GM18517 (cell line): ENCODE measurements at regions not wholly inside any gene's neighbourhood (a gene's known extent, or its start where the extent isn't known, plus 50 kb on each side); places are given as distances from the start of the nearest gene placed in this dataset.

Source experiments
- ATAC-seq: cut with Tn5 transposase; IDR thresholded peaks from one replicate; pipeline ENCODE4 v1.9.1; 2021; ENCODE audit warnings: mild to moderate bottlenecking, moderate library complexity; ENCODE audit not compliant: unreplicated experiment

DNA sequence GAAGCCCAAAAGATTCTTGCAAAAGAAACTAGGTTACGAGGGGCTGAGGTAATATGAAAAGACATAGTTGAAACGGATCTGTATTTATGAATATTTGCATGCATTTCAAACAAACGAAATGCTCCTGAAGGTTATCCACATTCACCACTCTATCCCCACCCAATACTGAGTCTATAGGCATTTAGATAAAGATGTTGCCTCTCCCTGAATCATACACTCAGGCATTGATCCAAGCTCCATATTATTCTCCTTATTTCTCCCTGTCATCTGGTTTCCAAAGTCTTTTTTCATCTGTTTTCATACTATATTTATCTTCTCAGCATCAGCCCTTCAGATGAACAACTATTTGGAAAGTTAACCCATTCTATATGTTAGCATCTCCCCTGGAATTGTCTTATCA, 492.5 kb upstream of the TGFBR2 start:
- no peak for ATAC-seq

DNA sequence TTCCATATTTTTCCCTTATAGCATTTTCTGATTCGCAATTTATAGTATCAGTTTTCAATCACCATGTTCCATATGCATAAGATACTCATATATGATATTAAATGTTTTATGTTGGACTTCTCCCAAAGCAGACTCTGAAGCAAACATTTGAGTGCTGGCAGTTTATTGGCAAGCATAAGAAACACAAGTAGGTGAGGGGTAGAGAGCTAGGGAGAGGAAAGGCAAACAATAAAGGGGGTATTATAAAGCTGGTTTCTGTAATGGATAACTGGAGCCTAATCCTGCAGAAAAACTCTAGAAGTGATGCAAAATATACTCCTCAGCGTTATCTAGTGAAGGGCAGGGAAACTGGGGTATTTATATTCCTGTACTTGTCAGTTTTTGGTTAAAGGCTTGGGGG, 491.5 kb upstream of the TGFBR2 start:
- no peak for ATAC-seq

GRCh38 chr3:30122359-30122758, 484.0 kb upstream of the TGFBR2 start:
- no peak for ATAC-seq

GRCh38 chr3:30123224-30123623, 483.2 kb upstream of the TGFBR2 start:
- ATAC-seq = no peak

- ATAC-seq = no peak
Measured at GRCh38 chr3:30123755-30124154, 482.6 kb upstream of the TGFBR2 start.

DNA sequence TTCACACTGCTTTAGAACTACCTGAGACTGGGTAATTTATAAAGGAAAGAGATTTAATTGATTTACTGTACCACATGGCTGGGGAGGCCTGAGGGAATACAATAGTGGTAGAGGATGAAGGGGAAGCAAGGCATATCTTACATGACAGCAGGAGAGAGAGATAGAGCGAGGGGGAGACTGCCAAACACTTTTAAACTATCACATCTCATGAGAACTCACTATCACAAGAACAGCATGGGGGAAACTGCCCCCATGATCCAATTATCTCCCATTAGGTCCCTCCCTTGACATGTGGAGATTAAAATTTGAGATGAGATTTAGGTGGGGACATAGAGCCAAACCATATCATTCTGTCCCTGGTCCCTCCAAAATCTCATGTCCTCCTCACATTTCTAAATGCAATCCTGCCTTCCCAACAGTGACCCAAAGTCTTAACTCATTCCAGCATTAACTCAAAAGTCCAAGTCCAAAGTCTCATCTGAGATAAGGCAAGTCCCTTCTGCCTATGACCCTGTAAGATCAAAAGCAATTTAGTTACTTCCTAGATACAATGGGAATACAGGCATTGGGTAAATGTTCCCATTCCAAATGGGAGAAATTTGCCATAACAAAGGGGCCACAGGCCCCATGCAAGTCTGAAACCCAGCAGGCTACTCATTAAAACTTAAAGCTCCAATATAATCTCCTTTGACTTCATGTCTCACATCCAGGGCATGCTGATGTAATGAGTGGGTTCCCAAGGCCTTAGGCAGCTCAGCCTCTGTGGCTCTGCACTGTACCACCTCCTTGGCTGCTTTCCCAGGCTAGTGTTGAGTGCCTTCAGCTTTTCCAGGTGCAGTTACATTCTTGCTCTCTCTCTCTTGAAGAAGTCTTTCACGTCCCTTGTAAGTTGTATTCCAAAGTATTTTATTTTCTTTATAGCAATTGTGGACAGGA, 481.7 kb upstream of the TGFBR2 start:
- ATAC-seq = no peak

DNA sequence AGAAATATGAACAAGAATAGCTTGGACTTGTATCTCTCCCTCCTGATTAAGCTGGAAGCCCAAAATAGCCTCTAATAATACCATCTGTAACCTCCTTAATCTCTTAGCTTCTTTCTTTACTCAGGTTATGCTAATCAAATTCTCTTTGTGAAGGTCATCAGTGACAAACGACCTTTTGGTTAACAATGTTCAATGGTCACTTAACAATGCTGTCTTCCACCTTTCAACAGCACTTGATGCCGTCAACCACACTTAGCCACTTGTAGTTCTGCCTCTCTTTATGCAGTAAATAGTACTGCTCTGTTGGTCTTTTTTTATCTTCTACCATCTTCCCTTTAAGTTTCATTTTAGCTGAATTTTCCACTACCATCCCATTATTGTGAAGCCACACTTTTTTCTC, 476.6 kb upstream of the TGFBR2 start:
- ATAC-seq = no peak

DNA sequence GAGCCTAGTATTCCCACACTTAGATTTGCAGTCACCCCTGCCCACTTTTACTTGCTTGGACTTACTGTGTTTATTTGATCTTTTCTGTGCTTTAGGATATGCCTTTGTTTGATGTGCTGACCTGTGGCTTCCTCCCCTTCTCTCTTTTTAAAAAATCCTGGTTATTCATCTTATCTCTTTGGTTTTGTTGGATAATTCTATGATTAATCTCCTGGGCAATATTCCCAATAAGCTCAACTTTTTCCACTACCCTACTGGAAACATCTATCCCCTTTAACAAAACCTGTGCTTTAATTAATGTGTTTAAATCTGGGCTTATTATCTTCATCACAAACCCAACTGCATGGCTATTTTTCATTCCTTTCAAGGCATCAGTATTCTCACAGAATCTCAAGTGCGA, 476.0 kb upstream of the TGFBR2 start:
- ATAC-seq = no peak

DNA sequence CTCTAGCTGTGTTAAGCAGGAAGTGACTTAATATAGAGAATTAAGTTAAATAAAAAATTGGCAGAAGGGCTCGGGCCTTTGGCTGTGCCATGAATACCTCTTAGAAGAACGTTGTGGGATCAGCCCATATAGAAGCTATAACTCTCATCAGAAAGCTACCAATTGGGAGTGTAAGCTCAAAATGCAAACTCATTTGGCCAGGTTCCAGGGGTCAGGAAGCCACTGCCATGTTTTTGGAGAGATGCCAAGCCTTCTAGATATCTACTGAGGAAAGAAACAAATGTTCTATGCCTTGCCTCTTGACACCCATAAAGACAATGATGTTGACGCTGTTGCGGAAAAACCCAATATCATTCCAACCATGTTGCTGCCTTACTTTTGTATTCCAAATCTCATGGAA, 475.2 kb upstream of the TGFBR2 start:
- no peak for ATAC-seq

GRCh38 chr3:30135190-30135589, 471.2 kb upstream of the TGFBR2 start:
- no peak for ATAC-seq

GRCh38 chr3:30139283-30139682, 467.1 kb upstream of the TGFBR2 start:
- no peak for ATAC-seq

DNA sequence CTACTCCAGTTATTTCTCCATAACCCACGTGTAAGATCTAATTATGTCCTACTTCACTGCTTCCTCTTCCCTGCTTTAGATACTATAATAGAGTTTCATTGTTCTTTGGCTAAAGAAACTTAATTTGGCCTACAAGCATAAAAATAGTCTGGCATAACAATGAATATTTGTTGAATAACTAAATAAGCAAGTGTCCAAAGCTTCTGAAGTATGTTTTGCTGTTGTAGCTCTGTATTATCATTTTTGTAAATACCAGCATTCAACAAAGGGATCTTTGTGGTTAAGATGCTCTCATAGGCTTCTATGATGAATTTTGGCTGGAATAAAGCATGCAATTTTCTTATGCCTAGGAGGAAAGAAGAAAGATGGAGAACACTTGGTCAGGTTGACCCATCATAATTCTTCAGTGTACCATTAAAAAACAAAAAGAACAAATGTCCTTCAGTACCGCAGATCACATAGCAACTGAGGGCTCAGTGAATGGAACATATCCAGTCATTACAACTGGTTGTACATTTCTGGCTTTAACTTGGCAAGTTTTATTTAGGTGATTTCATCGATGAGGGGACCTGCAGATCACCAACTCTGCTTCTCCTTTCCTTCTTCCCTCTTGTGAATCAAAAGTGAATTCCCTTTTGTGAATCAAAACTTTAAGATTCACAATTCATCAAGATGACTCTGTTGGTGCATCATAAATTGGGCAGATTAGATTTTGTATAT, 465.9 kb upstream of the TGFBR2 start:
- ATAC-seq = no peak

GRCh38 chr3:30141178-30141581, 465.2 kb upstream of the TGFBR2 start:
- ATAC-seq = no peak

GRCh38 chr3:30141927-30142326, 464.5 kb upstream of the TGFBR2 start:
- ATAC-seq = no peak

DNA sequence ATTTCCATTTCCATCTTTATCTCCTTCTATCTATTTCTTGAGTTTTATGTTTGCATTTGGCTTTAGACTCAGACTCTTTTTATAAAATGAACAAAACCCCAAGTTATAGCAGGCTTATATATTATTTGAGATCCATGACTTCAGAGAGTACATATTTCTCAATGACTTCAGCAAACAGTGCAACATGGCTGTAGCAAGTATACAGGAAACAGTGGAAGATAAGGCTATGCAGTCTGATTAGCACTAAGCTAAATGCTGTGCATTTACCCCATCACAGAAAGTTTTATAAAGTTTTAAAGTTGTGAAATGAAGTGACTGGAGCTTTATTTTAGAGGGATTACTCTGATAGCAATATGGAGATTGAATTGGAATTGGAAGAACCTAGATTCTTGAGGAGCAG, 463.5 kb upstream of the TGFBR2 start:
- ATAC-seq = no peak

GRCh38 chr3:30145281-30145680, 461.1 kb upstream of the TGFBR2 start:
- ATAC-seq = no peak

DNA sequence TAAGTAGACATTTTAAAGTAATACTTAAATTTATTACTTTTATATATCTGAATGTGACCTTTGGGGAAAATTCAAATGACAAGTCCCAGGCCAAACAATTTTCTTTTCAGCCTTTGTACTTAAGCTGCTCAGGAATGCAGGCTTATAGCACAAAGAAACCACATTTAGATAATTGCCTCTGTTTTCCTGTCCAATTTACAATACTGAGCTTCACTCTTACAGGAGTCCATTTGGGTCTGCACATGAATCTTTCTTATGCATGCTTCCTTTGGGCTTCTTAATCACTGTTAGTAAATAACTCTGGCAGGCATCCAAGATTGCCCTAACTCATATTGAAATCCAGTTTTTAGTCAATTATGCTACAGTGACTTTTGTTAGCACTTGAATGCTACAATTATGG, 459.4 kb upstream of the TGFBR2 start:
- no peak for ATAC-seq

DNA sequence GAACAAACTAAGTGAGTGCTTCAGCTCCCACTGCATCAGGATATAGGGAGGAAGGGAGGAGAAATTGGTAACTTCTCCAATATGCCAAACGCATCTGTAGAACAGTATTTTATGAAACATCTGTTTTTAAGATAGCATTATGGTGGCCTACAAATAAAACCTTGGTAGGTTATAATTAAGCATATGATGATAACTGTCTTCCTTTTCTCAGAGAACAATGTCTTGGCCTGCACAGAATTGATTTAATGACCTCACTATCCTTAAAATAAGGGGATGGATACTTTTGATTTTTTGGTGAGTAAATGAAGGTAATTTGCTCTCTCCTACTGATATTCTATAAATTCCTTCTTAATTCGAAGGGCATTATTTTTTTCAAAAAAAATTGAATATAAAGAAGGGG, 451.5 kb upstream of the TGFBR2 start:
- ATAC-seq = no peak

DNA sequence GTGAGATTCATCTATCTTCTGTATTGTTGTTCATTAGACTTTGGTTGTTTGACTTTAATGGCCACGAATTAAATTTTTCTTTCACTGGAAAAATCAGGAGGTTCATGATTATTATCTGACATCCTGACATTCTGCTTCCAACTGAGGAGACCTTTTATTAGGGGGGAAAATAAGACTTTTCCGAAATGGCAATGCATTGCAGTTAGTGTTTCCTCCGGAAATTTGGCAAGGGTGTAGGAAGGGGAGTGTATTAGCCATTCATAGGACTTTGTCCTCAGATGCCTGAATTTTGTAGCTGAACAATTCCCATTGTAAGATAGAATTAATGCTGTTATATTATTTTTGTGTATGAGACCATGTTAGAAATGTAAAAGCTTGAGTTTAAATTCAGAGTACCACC, 450.6 kb upstream of the TGFBR2 start:
- ATAC-seq = no peak

DNA sequence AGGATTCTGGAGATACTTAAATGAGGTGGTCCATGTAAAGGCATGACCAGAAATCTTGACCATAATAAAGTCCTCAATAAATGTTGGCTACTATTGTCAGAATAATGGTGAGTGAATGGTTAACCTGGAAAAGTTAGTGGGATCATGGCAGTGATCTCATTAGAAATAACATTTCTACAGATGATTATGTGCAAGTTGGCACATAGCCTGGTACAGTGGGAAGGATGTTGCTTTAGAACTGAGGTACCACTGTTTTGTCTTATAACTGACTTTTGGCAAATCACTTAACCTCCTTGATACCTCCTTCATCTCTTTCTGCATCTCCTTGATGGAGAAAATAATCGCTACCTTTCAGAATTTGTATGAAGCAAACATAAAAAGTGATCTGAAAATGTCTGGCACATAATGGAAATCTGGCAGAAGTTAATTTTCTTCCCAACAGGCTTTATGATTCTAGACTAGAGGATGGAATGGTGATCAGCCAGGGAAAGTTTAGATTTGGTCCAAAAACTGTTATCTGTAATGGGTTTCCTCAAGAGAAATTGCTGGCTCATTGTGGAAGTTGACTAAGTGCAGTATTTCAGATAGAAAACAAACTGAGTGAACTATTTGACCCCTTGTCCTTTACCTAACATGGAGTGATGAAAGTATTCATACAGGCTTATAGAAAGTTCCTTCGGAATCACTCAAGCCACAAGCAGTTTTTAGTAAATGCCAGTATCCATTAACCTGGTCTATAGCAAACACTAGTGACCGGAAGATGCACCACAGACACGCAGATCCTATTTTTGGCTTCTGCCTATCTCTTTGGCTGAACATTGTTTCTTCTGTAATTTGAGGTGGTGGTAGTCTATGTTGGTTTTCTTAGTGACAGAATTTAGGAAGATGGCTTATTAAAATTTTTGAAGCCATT, 449.6 kb upstream of the TGFBR2 start:
- no peak for ATAC-seq

DNA sequence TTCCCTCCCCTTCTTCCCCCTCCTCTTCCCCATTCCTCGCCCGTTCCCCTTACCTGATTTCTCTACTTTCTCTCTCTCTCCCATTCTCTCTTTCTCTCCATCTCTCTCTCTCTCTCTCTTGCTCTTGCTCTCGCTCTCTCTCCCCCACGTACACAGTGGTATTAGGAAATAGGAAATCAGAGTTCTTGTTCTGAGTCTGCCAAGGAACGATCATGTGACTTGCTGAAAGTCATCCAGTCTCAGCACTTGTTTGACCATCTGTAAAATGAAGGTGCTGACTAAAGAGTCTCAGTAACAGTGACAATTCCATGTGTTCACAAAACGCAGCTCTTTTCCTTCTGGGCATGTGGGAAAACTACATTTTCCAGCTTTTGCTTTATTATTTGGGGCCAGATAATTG, 445.0 kb upstream of the TGFBR2 start:
- no peak for ATAC-seq
